Ishikawa (cell line): ENCODE measurements at regions not wholly inside any gene's neighbourhood (a gene's known extent, or its start where the extent isn't known, plus 50 kb on each side); places are given as distances from the start of the nearest gene placed in this dataset.

ENCODE experiments used
- CEBPB ChIP-seq: IDR thresholded peaks from 2 replicates; pipeline ENCODE4 v1.6.1; 2012
- CREB1 ChIP-seq: IDR thresholded peaks from 2 replicates; pipeline ENCODE4 v1.6.1; 2012; ENCODE audit warnings: low read depth
- FOXM1 ChIP-seq: IDR thresholded peaks from 2 replicates; pipeline ENCODE4 v1.6.1; 2012; ENCODE audit warnings: low read depth, borderline replicate concordance
- RAD21 ChIP-seq: IDR thresholded peaks from 2 replicates; pipeline ENCODE4 v1.6.1; 2012; ENCODE audit warnings: low read depth
- TF ChIP-seq, protein P1 (sequence below): IDR thresholded peaks from 2 replicates; pipeline ENCODE4 v1.6.1; 2012; ENCODE audit warnings: low read depth, mild to moderate bottlenecking

DNA sequence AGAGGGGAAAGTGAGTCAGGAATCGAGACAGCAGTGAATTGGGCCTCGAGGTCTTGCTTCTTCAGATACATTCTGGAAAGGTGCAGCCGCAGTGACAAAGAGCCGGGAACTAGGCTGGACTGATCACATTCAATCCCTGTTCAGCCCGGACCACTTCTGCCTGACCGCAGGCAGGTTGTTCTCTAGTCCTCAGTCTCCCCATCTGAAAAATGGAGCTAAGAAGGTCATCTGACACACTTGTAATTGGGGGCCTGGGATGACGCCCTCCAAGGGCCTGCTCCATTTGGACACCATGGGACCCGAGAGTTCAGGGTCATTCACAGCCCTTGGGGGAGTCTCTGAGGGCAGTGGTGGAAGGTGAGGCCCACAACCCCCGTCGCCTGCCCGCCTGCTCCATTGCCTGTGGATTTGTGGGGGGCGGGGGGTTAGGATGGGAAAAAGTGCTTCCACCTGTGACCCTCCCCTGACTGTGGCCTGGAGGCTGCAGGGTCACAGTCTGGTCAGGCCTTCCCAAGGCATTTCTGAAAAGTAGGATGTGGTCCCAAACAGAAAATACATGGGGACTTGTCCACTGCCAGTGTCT, 87.9 kb upstream of the CSF3R start:
- TF ChIP-seq FOXM1 (no peak), RAD21 (no peak), CREB1 (no peak), CEBPB (no peak)
- TF ChIP-seq, protein P1, sequence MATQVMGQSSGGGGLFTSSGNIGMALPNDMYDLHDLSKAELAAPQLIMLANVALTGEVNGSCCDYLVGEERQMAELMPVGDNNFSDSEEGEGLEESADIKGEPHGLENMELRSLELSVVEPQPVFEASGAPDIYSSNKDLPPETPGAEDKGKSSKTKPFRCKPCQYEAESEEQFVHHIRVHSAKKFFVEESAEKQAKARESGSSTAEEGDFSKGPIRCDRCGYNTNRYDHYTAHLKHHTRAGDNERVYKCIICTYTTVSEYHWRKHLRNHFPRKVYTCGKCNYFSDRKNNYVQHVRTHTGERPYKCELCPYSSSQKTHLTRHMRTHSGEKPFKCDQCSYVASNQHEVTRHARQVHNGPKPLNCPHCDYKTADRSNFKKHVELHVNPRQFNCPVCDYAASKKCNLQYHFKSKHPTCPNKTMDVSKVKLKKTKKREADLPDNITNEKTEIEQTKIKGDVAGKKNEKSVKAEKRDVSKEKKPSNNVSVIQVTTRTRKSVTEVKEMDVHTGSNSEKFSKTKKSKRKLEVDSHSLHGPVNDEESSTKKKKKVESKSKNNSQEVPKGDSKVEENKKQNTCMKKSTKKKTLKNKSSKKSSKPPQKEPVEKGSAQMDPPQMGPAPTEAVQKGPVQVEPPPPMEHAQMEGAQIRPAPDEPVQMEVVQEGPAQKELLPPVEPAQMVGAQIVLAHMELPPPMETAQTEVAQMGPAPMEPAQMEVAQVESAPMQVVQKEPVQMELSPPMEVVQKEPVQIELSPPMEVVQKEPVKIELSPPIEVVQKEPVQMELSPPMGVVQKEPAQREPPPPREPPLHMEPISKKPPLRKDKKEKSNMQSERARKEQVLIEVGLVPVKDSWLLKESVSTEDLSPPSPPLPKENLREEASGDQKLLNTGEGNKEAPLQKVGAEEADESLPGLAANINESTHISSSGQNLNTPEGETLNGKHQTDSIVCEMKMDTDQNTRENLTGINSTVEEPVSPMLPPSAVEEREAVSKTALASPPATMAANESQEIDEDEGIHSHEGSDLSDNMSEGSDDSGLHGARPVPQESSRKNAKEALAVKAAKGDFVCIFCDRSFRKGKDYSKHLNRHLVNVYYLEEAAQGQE = no peak
